ENCODE measurements at regions not wholly inside any gene's neighbourhood (a gene's known extent, or its start where the extent isn't known, plus 50 kb on each side); places are given as distances from the start of the nearest gene placed in this dataset.

GRCh38 chr3:135366816-135367215 lies 571.8 kb downstream of the EPHB1 start:
- TF ChIP-seq EGR1 (IDR thresholded peaks at IDR 0.05) (no peak), YY1 (IDR thresholded peaks at IDR 0.05; ENCODE audit: low read depth) (no peak), ZBTB7A (IDR thresholded peaks at IDR 0.05; ENCODE audit: low read depth) (no peak), CEBPB (IDR thresholded peaks at IDR 0.05) (no peak), USF1 (IDR thresholded peaks at IDR 0.05) (no peak)

DNA sequence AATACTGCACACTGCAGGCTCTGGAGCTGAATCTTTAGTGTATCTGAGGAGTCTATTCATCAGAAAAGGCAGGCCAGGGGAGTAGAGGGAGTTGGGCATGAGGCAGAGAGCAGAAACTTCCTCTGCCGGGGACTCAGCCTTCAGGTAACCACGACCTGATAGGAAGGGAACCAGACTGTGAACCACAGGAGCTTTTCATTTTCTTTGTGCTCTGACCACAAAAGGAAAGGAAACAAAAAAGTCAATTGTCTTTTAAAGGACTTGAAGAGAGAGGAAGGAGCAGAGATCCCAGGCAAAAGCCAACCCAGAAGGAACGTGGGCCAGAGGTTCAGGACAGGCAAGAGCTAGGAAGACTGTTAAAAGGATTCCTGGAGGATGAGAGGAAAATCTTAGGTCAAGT lies 573.3 kb downstream of the EPHB1 start:
- no peak for TF ChIP-seq TAF1 (IDR thresholded peaks at IDR 0.05; ENCODE audit: low read depth)
- TF ChIP-seq NFIC (IDR thresholded peaks at IDR 0.05): no peak
- TF ChIP-seq YY1 (IDR thresholded peaks at IDR 0.05; ENCODE audit: low read depth): no peak
- no peak for TF ChIP-seq REST (IDR thresholded peaks at IDR 0.05; ENCODE audit: low read depth)
- TF ChIP-seq USF1 (IDR thresholded peaks at IDR 0.05): no peak
- TF ChIP-seq CREB1 (IDR thresholded peaks at IDR 0.05; ENCODE audit: low read depth): no peak
- TF ChIP-seq, protein P1, sequence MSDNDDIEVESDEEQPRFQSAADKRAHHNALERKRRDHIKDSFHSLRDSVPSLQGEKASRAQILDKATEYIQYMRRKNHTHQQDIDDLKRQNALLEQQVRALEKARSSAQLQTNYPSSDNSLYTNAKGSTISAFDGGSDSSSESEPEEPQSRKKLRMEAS (IDR thresholded peaks at IDR 0.05): no peak
- no peak for TF ChIP-seq CEBPB (IDR thresholded peaks at IDR 0.05)
- no peak for TF ChIP-seq TEAD4 (IDR thresholded peaks at IDR 0.05)
- TF ChIP-seq TCF12 (IDR thresholded peaks at IDR 0.05; ENCODE audit: low read depth): no peak
- TF ChIP-seq RAD21 (IDR thresholded peaks at IDR 0.05; ENCODE audit: low read depth): no peak
- no peak for TF ChIP-seq FOXM1 (IDR thresholded peaks at IDR 0.05; ENCODE audit: borderline replicate concordance, low read depth)
- no peak for TF ChIP-seq EGR1 (IDR thresholded peaks at IDR 0.05)
- no peak for TF ChIP-seq EP300 (IDR thresholded peaks at IDR 0.05; ENCODE audit: borderline replicate concordance)
- TF ChIP-seq ZBTB7A (IDR thresholded peaks at IDR 0.05; ENCODE audit: low read depth): no peak

DNA sequence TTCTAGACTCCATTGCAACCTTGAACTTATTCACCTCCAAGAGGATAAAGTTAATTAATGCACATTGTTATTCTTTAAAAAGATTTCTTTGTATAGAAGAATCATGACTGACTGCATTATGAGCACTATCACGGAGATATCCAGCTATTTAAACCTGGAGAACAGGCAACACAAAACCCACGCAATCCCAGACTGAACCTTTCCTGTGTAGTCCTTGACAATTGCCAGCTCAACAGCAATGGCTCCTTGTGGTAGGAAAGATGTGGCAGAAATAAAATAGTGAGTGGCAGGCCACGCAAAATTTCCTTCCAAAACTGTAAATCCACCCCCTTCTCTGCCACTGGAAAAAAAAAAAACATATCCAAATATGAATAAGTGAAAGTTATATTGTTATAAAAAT lies 573.7 kb downstream of the EPHB1 start:
- TF ChIP-seq TEAD4 (IDR thresholded peaks at IDR 0.05) (no peak), NFIC (IDR thresholded peaks at IDR 0.05) (no peak), YY1 (IDR thresholded peaks at IDR 0.05; ENCODE audit: low read depth) (no peak), ZBTB7A (IDR thresholded peaks at IDR 0.05; ENCODE audit: low read depth) (no peak), FOXM1 (IDR thresholded peaks at IDR 0.05; ENCODE audit: borderline replicate concordance, low read depth) (no peak), TCF12 (IDR thresholded peaks at IDR 0.05; ENCODE audit: low read depth) (no peak), EP300 (IDR thresholded peaks at IDR 0.05; ENCODE audit: borderline replicate concordance) (no peak)

- TF ChIP-seq NFIC (IDR thresholded peaks at IDR 0.05) (no peak), FOXM1 (IDR thresholded peaks at IDR 0.05; ENCODE audit: borderline replicate concordance, low read depth) (no peak), REST (IDR thresholded peaks at IDR 0.05; ENCODE audit: low read depth) (no peak), YY1 (IDR thresholded peaks at IDR 0.05; ENCODE audit: low read depth) (no peak), USF1 (IDR thresholded peaks at IDR 0.05) (no peak), TCF12 (IDR thresholded peaks at IDR 0.05; ENCODE audit: low read depth) (no peak), RAD21 (IDR thresholded peaks at IDR 0.05; ENCODE audit: low read depth) (no peak), CREB1 (IDR thresholded peaks at IDR 0.05; ENCODE audit: low read depth) (no peak), TAF1 (IDR thresholded peaks at IDR 0.05; ENCODE audit: low read depth) (no peak), EP300 (IDR thresholded peaks at IDR 0.05; ENCODE audit: borderline replicate concordance) (no peak), ZBTB7A (IDR thresholded peaks at IDR 0.05; ENCODE audit: low read depth) (no peak), TEAD4 (IDR thresholded peaks at IDR 0.05) (no peak), EGR1 (IDR thresholded peaks at IDR 0.05) (no peak), CEBPB (IDR thresholded peaks at IDR 0.05) (no peak)
- TF ChIP-seq, protein P1 (IDR thresholded peaks at IDR 0.05): no peak
Measured at GRCh38 chr3:135374571-135374970, 579.5 kb downstream of the EPHB1 start.

DNA sequence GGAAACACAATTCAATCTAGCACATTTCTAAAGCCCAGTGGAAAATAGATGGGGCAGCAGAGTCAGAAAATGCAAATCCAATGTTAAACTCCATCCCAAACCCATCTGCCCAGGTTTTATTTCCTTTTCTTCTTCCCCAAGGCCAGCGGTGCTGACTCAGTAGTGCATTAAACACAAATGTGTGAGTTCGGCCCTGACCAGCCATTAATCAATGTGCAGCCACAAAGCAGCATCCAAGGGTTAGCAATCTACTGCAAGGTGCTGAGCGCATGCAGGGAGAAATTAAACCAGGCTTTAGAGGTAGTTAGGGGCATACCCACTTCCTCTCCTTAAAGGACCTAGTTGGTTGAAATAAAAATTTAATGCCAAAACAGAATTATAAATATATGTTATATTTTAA lies 583.3 kb upstream of the PPP2R3A start:
- no peak for TF ChIP-seq TEAD4 (IDR thresholded peaks at IDR 0.05)
- TF ChIP-seq CREB1 (IDR thresholded peaks at IDR 0.05; ENCODE audit: low read depth): no peak
- no peak for TF ChIP-seq ZBTB7A (IDR thresholded peaks at IDR 0.05; ENCODE audit: low read depth)
- TF ChIP-seq EP300 (IDR thresholded peaks at IDR 0.05; ENCODE audit: borderline replicate concordance): no peak
- TF ChIP-seq TAF1 (IDR thresholded peaks at IDR 0.05; ENCODE audit: low read depth): no peak
- TF ChIP-seq TCF12 (IDR thresholded peaks at IDR 0.05; ENCODE audit: low read depth): no peak
- no peak for TF ChIP-seq CEBPB (IDR thresholded peaks at IDR 0.05)

GRCh38 chr3:135382621-135383020 lies 582.9 kb upstream of the PPP2R3A start:
- TF ChIP-seq RAD21 (IDR thresholded peaks at IDR 0.05; ENCODE audit: low read depth): no peak
- TF ChIP-seq TEAD4 (IDR thresholded peaks at IDR 0.05): no peak
- TF ChIP-seq CREB1 (IDR thresholded peaks at IDR 0.05; ENCODE audit: low read depth): no peak
- TF ChIP-seq FOXM1 (IDR thresholded peaks at IDR 0.05; ENCODE audit: borderline replicate concordance, low read depth): no peak

All from Ishikawa (cell line).